ENCODE measurements at regions not wholly inside any gene's neighbourhood (a gene's known extent, or its start where the extent isn't known, plus 50 kb on each side); places are given as distances from the start of the nearest gene placed in this dataset.

GRCh38 chr2:221276033-221276432 is 296.1 kb downstream of the EPHA4 start:
- no peak for DNase-seq

GRCh38 chr2:221276601-221277000 is 295.5 kb downstream of the EPHA4 start:
- DNase-seq: no peak

- DNase-seq: no peak
These were observed 289.7 kb downstream of the EPHA4 start for GRCh38 chr2:221282386-221282785.

- no peak for DNase-seq
These were observed 288.1 kb downstream of the EPHA4 start for GRCh38 chr2:221283896-221284545.

- DNase-seq: no peak
These were observed 287.0 kb downstream of the EPHA4 start for GRCh38 chr2:221285148-221285547.

GRCh38 chr2:221286406-221286805 is 285.7 kb downstream of the EPHA4 start:
- no peak for DNase-seq

GRCh38 chr2:221289389-221289788 is 282.7 kb downstream of the EPHA4 start:
- no peak for DNase-seq

GRCh38 chr2:221289846-221290245 is 282.3 kb downstream of the EPHA4 start:
- DNase-seq: no peak

GRCh38 chr2:221293949-221294742 is 278.0 kb downstream of the EPHA4 start:
- no peak for DNase-seq

- no peak for DNase-seq
These were observed 267.2 kb downstream of the EPHA4 start for GRCh38 chr2:221304916-221305315.

GRCh38 chr2:221308507-221309066 is 263.5 kb downstream of the EPHA4 start:
- DNase-seq: no peak

- DNase-seq: no peak
These were observed 262.1 kb downstream of the EPHA4 start for GRCh38 chr2:221309892-221310583.

GRCh38 chr2:221310730-221311129 is 261.4 kb downstream of the EPHA4 start:
- no peak for DNase-seq

- no peak for DNase-seq
These were observed 259.5 kb downstream of the EPHA4 start for GRCh38 chr2:221312634-221313033.

- no peak for DNase-seq
These were observed 257.3 kb downstream of the EPHA4 start for GRCh38 chr2:221314786-221315185.

GRCh38 chr2:221318376-221319130 is 253.6 kb downstream of the EPHA4 start:
- no peak for DNase-seq

- no peak for DNase-seq
These were observed 249.4 kb downstream of the EPHA4 start for GRCh38 chr2:221322741-221323140.

GRCh38 chr2:221323513-221323912 is 248.6 kb downstream of the EPHA4 start:
- DNase-seq: no peak

- no peak for DNase-seq
These were observed 241.7 kb downstream of the EPHA4 start for GRCh38 chr2:221330436-221330835.

- no peak for DNase-seq
These were observed 237.5 kb downstream of the EPHA4 start for GRCh38 chr2:221334481-221335218.

GRCh38 chr2:221335219-221335752 is 236.8 kb downstream of the EPHA4 start:
- DNase-seq: no peak

GRCh38 chr2:221336967-221337366 is 235.1 kb downstream of the EPHA4 start:
- DNase-seq: no peak

All from activated gamma-delta T cell treated with Interleukin-2 at 50 U/mL for 16 hours (primary cell).